ENCODE measurements at regions not wholly inside any gene's neighbourhood (a gene's known extent, or its start where the extent isn't known, plus 50 kb on each side); places are given as distances from the start of the nearest gene placed in this dataset.

DNA sequence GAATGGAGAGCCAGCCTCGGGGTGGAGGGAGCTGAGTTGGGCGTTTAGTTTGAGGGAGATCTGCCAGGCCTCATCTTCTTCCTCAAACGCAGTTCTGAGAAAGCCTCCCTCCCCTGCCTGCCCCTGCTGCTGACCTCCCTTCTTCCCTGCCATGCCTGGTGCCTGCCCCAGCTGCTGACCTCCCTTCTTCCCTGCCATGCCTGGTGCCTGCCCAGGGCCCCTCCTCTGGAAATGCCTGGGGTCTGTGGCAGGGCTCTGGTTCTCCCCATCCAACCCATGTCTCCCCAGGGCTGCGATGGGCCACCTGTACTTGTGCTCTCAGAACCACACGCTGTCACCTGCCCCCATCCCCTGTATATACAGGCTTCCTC is 114.6 kb downstream of the VEGFA start:
- TF ChIP-seq CTCF (conservative IDR thresholded peaks at IDR 0.05; ENCODE audit: low read length) (no peak), EZH2phosphoT487 (IDR thresholded peaks at IDR 0.05; ENCODE audit: borderline replicate concordance) (no peak)
